Naive thymus-derived CD8-positive, alpha-beta T cell (primary cell): ENCODE measurements at regions not wholly inside any gene's neighbourhood (a gene's known extent, or its start where the extent isn't known, plus 50 kb on each side); places are given as distances from the start of the nearest gene placed in this dataset.
"Not testable (repeated sequence)": the region's sequence is repeated elsewhere in the genome, so short reads cannot be mapped to it uniquely, and the experiment has no call there.

Experiments
- ATAC-seq, 2 donors: fragments of 150-1000 bp; cut with Tn5 transposase in 1 of 2; sonication (Bioruptor Pico), chemical (Tn5 transposase) in 1 of 2; 1 replicate in 1 of 2; 2 replicates in 1 of 2; pipeline ENCODE4 v1.10.0; 2021; ENCODE audit warnings: mild to moderate bottlenecking in 2 of 2, moderate library complexity in 2 of 2
- POLR2A ChIA-PET: fragments of 350-600 bp; sonication (Branson Sonifier 250); formaldehyde crosslinking; loops from one replicate; lab custom pipeline; 2021; ENCODE audit warnings: antibody characterized with exemption; lab: Charles Lee
- DNase-seq, 10 donors: peaks; one replicate each; pipeline versions ENCODE4 v3.0.0 to v3.0.0-alpha.2; 2020 to 2022
- H3K27ac Mint-ChIP-seq, 10 donors: one replicate each; pipeline ENCODE4 v1.8.0; 2020 to 2022; ENCODE audit warnings: mild to moderate bottlenecking in 10 of 10, mixed read lengths in 10 of 10, moderate library complexity in 4 of 10, inconsistent platforms in 1 of 10
- H3K27me3 Mint-ChIP-seq, 5 donors: one replicate each; pipeline ENCODE4 v1.8.0; 2021 to 2022; ENCODE audit warnings: mixed read lengths in 5 of 5
- H3K36me3 Mint-ChIP-seq, 3 donors: one replicate each; pipeline ENCODE4 v1.8.0; 2020 to 2022; ENCODE audit warnings: mixed read lengths in 3 of 3, mild to moderate bottlenecking in 2 of 3, inconsistent platforms in 1 of 3
- H3K4me1 Mint-ChIP-seq, 4 donors: one replicate each; pipeline ENCODE4 v1.8.0; 2021 to 2022; ENCODE audit warnings: mixed read lengths in 4 of 4
- H3K4me3 Mint-ChIP-seq, 10 donors: one replicate each; pipeline ENCODE4 v1.8.0; 2020 to 2022; ENCODE audit warnings: mild to moderate bottlenecking in 10 of 10, mixed read lengths in 10 of 10, moderate library complexity in 6 of 10, inconsistent platforms in 1 of 10
- H3K9me3 Mint-ChIP-seq, 9 donors: one replicate each; pipeline ENCODE4 v1.8.0; 2020 to 2022; ENCODE audit warnings: mixed read lengths in 9 of 9, mild to moderate bottlenecking in 3 of 9, inconsistent platforms in 1 of 9, moderate library complexity in 1 of 9

DNA sequence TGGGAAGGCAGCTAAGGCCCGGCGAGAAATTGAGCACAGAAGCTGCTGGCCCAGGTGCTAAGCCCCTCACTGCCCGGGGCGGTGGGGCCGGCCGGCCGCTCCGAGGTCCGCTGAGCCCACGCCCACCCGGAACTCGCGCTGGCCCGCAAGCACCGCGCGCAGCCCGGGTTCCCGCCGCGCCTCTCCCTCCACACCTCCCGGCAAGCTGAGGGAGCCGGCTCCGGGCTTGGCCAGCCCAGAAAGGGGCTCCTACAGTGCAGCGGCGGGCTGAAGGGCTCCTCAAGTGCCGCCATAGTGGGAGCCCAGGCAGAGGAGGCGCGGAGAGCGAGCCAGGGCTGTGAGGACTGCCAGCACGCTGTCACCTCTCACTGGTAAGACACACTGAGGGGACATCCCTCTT lies 85.5 kb upstream of the C15orf39 start:
- DNase-seq, H3K4me3 Mint-ChIP-seq, POLR2A ChIA-PET, ATAC-seq, H3K27me3 Mint-ChIP-seq, H3K36me3 Mint-ChIP-seq, H3K27ac Mint-ChIP-seq: not testable (repeated sequence)
- peaks cover 0 to 18% (median 2%) of the 10 kb centered on the region in 9 donors for H3K9me3 Mint-ChIP-seq
- peaks cover 0 to 15% (median 0%) of the 10 kb centered on the region in 4 donors for H3K4me1 Mint-ChIP-seq

DNA sequence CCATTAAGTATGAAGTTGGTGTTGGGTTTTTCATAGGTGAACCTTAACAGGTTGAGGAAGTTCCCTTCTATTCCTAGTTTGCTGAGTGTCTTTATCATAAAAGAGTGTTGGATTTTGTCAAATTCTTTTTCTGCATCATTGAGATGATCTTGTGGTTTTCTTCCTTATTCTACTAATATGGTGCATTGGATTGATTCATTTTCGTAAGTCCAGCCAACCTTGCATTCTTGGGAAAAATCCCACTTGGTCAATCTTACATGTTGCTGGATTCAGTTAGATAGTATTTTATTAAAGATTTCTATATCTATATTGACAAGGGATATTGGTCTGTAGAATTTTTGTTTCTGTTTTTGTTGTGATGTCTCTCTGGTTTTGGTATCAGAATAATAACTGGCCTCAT lies 83.7 kb upstream of the C15orf39 start:
- POLR2A ChIA-PET = no interaction called here
- H3K36me3 Mint-ChIP-seq = peaks cover 0 to 2% (median 0%) of the 10 kb centered on the region in 3 donors
- no peak for DNase-seq
- no peak overlapping the region for H3K27ac Mint-ChIP-seq
- H3K4me3 Mint-ChIP-seq = no peak overlapping the region
- H3K27me3 Mint-ChIP-seq = peaks cover 0 to 1% (median 0%) of the 10 kb centered on the region in 5 donors
- peaks cover 0 to 9% (median 0%) of the 10 kb centered on the region in 4 donors for H3K4me1 Mint-ChIP-seq
- H3K9me3 Mint-ChIP-seq = peaks cover 0 to 16% (median 2%) of the 10 kb centered on the region in 9 donors
- ATAC-seq = no peak

DNA sequence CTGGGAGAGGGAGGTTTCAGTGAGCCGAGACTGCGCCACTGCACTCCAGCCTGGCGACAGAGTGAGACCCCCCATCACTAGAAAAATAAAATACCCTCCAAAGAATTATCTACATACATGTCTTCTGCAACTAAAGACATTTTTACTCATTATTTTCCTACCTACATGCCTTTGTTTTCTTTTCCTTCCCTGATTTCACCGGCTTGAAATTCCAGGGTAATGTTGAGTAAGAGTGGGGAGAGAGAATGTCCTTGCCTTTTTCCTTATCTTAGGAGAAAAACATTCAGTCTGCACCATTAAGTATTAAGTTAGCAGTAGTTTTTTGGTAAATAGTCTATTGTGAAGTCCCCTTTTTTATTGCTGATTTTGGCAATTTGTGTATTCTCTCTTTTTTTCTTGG lies 82.4 kb upstream of the C15orf39 start:
- H3K4me1 Mint-ChIP-seq, H3K9me3 Mint-ChIP-seq, H3K27ac Mint-ChIP-seq, H3K36me3 Mint-ChIP-seq, DNase-seq, H3K4me3 Mint-ChIP-seq, ATAC-seq, H3K27me3 Mint-ChIP-seq, POLR2A ChIA-PET: not testable (repeated sequence)

DNA sequence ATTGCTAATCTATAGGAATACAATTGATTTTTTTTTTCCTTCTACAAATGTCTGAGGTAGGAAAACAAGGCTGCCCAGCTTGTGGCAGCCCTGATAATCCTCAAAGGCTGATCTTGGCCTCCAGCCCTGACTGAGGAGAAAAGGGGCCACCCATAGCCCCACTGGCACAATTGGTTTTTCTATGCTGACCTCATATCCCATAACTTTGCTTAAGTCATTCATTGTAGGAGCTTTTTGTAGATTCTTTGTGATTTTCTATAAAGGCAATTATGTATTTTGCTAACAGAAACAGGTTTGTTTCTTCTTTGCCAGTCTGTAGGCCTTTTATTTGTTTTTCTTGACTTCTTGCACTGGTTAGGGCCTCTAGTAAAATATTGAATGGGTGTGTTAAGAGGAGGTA lies 80.2 kb upstream of the C15orf39 start:
- DNase-seq (no peak), ATAC-seq (no peak)
- Mint-ChIP-seq H3K9me3 (no peaks in the 10 kb centered on the region), H3K4me1 (peaks cover 0 to 17% (median 0%) of the 10 kb centered on the region in 4 donors), H3K27ac (peak overlapping the region in 2 of 10 donors; percentile 15 to 31), H3K36me3 (no peaks in the 10 kb centered on the region), H3K4me3 (no peak overlapping the region), H3K27me3 (peaks cover 0 to 1% (median 0%) of the 10 kb centered on the region in 5 donors)
- POLR2A ChIA-PET = no interaction called here

DNA sequence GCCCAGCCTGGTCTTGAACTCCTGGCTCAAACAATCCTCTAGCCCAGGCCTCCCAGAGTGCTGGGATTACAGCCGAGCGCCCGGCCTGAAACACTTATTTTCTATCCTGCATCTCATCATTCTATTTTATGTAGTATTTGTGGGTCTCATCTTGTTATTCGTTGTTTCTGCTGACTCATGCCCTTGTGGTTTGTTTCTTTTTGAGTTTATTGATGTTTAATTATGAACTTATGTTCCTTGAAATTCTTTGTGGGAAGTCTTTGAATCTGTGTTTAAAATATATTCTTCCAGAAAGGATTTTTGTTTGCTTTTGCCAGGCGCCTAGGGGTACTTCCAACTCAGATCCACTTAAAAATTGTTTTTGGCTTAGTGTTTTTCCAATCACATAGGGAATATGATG lies 78.3 kb upstream of the C15orf39 start:
- Mint-ChIP-seq H3K27ac (peak overlapping the region in 2 of 10 donors; percentile 6 to 15), H3K4me1 (peaks cover 0 to 24% (median 0%) of the 10 kb centered on the region in 4 donors), H3K36me3 (no peaks in the 10 kb centered on the region), H3K27me3 (peaks cover 0 to 7% (median 0%) of the 10 kb centered on the region in 5 donors), H3K9me3 (no peaks in the 10 kb centered on the region), H3K4me3 (no peak overlapping the region)
- no peak for ATAC-seq
- no peak for DNase-seq
- POLR2A ChIA-PET = no interaction called here

DNA sequence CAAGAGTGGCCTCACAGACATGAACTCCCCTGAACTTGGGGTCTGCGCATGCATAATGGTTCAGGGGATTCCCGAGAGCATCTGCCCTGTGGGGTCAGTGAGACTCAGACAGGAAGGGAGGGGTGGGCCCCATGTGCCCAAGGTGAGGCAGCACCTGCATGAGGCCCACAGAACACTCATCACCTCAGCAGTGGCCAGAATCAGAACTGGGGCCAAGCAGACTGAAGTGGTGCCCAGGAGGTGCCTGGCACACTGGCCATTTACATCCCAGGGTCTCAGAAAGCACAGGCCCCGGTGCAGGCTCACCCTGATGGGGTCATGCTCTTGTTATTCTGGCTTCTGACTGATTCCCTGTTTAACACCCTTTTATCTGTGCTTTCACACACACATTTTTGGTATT lies 77.4 kb upstream of the C15orf39 start:
- Mint-ChIP-seq H3K4me1 (peaks cover 0 to 28% (median 0%) of the 10 kb centered on the region in 4 donors), H3K27ac (peak overlapping the region in 1 of 10 donors; percentile 6)
- POLR2A ChIA-PET, H3K4me3 Mint-ChIP-seq, H3K27me3 Mint-ChIP-seq, DNase-seq, ATAC-seq, H3K36me3 Mint-ChIP-seq, H3K9me3 Mint-ChIP-seq: not testable (repeated sequence)

DNA sequence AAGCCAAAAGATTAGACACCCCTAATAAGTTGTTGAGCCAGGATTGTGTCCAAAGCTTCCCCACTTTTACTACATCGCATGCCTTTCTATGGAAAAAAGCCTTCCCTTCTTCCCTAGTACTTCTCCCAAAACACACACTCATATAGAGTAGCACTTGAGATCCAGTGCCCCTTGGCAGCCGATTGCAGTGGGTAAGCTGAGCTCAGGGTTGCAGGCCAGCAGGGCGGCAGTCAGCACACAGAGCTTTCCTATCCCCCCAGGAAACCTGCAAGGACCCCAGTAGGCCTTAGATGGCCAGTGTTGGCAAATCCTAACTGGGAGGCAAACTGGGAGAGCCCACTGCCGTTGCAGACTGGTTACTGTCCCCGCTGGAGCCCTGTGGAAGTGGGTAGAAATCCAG lies 75.7 kb upstream of the C15orf39 start:
- Mint-ChIP-seq H3K4me3 (no peak overlapping the region), H3K36me3 (no peaks in the 10 kb centered on the region), H3K9me3 (no peaks in the 10 kb centered on the region), H3K4me1 (peaks cover 4 to 43% (median 7%) of the 10 kb centered on the region in 4 donors), H3K27me3 (peaks cover 0 to 7% (median 0%) of the 10 kb centered on the region in 5 donors), H3K27ac (no peak overlapping the region)
- no peak for ATAC-seq
- POLR2A ChIA-PET = no interaction called here
- no peak for DNase-seq

DNA sequence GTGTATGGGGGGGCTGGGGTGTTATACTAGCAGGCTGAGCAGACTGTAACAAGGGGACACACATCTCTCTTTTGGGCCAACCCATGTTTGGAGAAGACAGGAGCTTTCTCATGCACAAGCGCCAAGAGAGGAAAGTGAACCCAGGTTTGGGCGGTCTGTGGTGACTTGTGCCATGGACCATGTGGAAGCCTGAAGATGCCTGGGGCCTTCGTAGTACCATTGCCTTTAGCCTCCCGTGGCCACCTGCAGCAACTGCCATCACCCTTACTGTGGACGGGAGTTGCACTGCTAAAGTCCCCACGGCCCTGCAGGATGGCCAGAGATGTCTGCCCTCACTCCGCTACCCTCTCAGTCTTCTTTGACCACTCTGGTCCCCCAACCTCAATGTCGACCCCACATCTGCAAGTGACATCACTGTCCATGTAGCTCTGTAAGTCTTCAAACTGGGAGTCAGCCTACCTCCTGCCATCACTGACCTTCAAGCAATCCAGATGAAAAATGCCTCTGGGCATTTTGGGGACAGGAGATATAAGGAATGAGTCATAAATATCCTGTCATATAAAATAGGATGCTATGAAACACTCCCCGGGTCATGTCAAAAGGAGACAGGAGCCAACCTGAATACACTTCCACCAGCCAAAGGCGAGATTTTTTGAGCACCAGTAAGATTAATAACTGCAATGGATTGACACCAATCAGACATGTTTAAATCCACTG lies 74.7 kb upstream of the C15orf39 start:
- H3K27ac Mint-ChIP-seq = no peak overlapping the region

DNA sequence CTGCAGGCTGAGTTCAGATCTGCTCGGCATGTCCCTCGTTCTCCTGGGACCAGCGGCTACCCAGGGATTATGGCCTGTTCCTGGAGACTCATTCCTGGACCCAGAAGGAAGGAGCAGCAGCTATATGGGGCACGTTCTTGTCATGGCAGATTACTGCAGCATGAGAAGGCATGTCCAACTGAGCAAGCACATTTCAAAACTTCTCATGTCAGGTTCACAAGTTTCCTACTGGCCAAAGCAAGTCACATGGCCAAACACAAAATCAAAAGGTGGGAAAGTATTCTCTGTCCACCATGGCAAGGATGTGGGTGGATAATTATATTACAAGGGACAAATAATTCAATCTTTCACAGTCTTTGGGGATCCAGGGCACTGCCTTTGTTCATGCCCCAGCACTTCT lies 71.9 kb upstream of the C15orf39 start:
- Mint-ChIP-seq H3K27ac (peak overlapping the region in 1 of 10 donors; percentile 69), H3K4me3 (peak overlapping the region in 1 of 10 donors; percentile 60), H3K36me3 (no peaks in the 10 kb centered on the region), H3K27me3 (peaks cover 0 to 7% (median 0%) of the 10 kb centered on the region in 5 donors), H3K9me3 (no peaks in the 10 kb centered on the region), H3K4me1 (peaks cover 4 to 39% (median 11%) of the 10 kb centered on the region in 4 donors)
- POLR2A ChIA-PET = no interaction called here
- ATAC-seq (no peak), DNase-seq (no peak)

More for the DNA sequence above, 74.7 kb upstream of the C15orf39 start:
- DNase-seq = no peak
- peaks cover 0 to 7% (median 0%) of the 10 kb centered on the region in 5 donors for H3K27me3 Mint-ChIP-seq
- ATAC-seq = no peak
- POLR2A ChIA-PET = no interaction called here
- no peaks in the 10 kb centered on the region for H3K36me3 Mint-ChIP-seq
- H3K4me1 Mint-ChIP-seq = peaks cover 4 to 49% (median 11%) of the 10 kb centered on the region in 4 donors
- H3K9me3 Mint-ChIP-seq = no peaks in the 10 kb centered on the region
- no peak overlapping the region for H3K4me3 Mint-ChIP-seq

DNA sequence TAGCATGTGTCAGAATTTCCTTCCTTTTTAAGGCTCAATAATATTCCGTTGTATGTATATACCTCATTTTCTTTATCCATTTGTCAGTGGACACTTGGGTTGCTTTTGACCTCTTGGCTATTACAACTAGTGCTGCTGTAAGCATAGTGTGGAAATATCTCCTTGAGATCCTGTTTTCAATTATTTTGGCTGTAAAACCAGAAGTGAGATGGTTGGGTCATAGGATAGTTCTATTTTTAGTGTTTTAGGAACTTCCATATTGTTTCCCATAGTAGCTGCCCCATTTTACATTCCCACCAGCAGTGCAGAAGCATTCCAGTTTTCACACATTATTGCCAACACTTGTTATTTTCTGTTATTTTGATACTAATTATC lies 70.4 kb upstream of the C15orf39 start:
- POLR2A ChIA-PET = no interaction called here
- Mint-ChIP-seq H3K27ac (peak overlapping the region in 2 of 10 donors; percentile 74 to 92), H3K9me3 (no peaks in the 10 kb centered on the region), H3K4me3 (peak overlapping the region in 6 of 10 donors; percentile 51 to 79 (median 62)), H3K27me3 (peaks cover 0 to 7% (median 0%) of the 10 kb centered on the region in 5 donors), H3K36me3 (no peaks in the 10 kb centered on the region), H3K4me1 (peaks cover 4 to 36% (median 11%) of the 10 kb centered on the region in 4 donors)
- ATAC-seq (no peak), DNase-seq (no peak)

DNA sequence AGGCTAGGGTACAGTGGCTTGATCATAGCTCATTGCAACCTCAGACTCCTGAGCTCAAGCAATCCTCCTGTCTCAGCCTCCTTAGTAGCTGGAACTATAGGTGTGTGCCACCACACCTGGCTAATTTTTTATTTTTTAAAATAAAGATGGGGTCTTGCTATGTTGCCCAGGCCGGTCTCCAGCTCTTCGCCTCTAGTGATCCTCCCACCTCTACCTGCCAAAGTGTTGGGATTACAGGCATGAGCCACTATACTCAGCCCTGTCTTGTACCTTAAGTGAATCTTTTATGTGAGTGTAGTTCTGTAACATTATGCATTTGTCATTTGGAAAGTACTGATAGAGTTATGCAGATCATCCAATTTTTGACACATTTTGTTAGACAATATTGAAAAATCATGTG lies 66.9 kb upstream of the C15orf39 start:
- Mint-ChIP-seq H3K4me1 (peaks cover 4 to 20% (median 10%) of the 10 kb centered on the region in 4 donors), H3K27ac (no peak overlapping the region), H3K4me3 (no peak overlapping the region), H3K27me3 (peaks cover 0 to 2% (median 0%) of the 10 kb centered on the region in 5 donors), H3K36me3 (no peaks in the 10 kb centered on the region), H3K9me3 (peaks cover 0 to 2% (median 0%) of the 10 kb centered on the region in 9 donors)
- no peak for DNase-seq
- POLR2A ChIA-PET = no interaction called here
- ATAC-seq = no peak

DNA sequence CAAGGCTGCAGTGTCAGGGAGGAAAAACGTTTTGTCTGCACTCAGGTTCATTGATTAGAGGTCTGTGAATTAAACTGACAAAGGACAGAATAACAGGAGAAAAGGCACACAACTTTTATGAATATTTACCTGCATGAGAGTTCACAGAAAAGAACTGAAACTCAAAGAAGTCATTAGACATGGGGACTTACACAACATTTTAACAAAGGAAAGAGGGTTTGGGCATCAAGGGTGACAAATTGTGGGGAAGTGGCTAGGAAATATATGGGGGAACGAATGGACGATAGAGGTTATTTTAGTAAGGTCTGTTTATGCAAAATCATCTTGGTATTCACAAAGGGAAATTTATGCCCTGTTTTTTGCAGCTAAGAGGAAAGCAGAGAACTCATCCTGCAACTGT lies 65.6 kb upstream of the C15orf39 start:
- Mint-ChIP-seq H3K4me3 (no peak overlapping the region), H3K9me3 (peaks cover 0 to 9% (median 4%) of the 10 kb centered on the region in 9 donors), H3K27me3 (peaks cover 0 to 4% (median 2%) of the 10 kb centered on the region in 5 donors), H3K36me3 (peaks cover 0 to 7% (median 5%) of the 10 kb centered on the region in 3 donors), H3K27ac (no peak overlapping the region), H3K4me1 (peaks cover 0 to 9% (median 3%) of the 10 kb centered on the region in 4 donors)
- POLR2A ChIA-PET = no interaction called here
- ATAC-seq (no peak), DNase-seq (no peak)

DNA sequence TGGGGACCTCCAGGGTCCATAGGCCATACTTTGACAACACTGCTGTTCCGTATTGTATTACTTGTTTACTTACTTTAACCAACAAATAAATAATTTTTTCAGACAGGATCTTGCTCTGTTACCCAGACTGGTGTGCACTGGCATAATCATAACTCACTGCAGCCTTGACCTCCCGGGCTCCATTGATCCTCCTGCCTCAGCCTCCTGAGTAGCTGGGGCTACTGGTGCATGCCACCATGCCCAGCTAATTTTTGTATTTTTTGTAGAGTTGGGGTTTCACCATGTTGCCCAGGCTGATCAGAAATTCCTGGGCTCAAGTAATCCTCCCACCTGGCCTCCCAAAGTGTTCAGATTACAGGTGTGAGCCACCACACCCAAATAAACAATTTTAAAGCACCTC lies 64.9 kb upstream of the C15orf39 start:
- ATAC-seq = no peak
- Mint-ChIP-seq H3K27me3 (peaks cover 0 to 5% (median 2%) of the 10 kb centered on the region in 5 donors), H3K4me3 (no peak overlapping the region), H3K9me3 (peaks cover 0 to 13% (median 5%) of the 10 kb centered on the region in 9 donors), H3K36me3 (peaks cover 0 to 8% (median 7%) of the 10 kb centered on the region in 3 donors), H3K27ac (peak overlapping the region in 1 of 10 donors; percentile 6), H3K4me1 (peaks cover 0 to 4% (median 0%) of the 10 kb centered on the region in 4 donors)
- POLR2A ChIA-PET = no interaction called here
- no peak for DNase-seq
